Activated CD4-positive, alpha-beta T cell treated with anti-CD3 and anti-CD28 coated beads, Interleukin-2, amount 10 ng/mL, durations not matched to agents 24 days and 14 days (primary cell): ENCODE measurements at regions not wholly inside any gene's neighbourhood (a gene's known extent, or its start where the extent isn't known, plus 50 kb on each side); places are given as distances from the start of the nearest gene placed in this dataset.

Experiments
- DNase-seq: peaks from one replicate; pipeline ENCODE4 v3.0.0; 2022
- H3K27ac Mint-ChIP-seq: one replicate; pipeline ENCODE4 v1.8.0; 2022; ENCODE audit warnings: mild to moderate bottlenecking, mixed read lengths
- H3K27me3 Mint-ChIP-seq: one replicate; pipeline ENCODE4 v1.8.0; 2022; ENCODE audit warnings: mixed read lengths
- H3K36me3 Mint-ChIP-seq: one replicate; pipeline ENCODE4 v1.8.0; 2022; ENCODE audit warnings: low read depth, mild to moderate bottlenecking, mixed read lengths
- H3K4me1 Mint-ChIP-seq: one replicate; pipeline ENCODE4 v1.8.0; 2021; ENCODE audit warnings: mixed read lengths
- H3K4me3 Mint-ChIP-seq: one replicate; pipeline ENCODE4 v1.8.0; 2022; ENCODE audit warnings: mild to moderate bottlenecking, moderate library complexity, mixed read lengths
- H3K9me3 Mint-ChIP-seq: one replicate; pipeline ENCODE4 v1.8.0; 2021; ENCODE audit warnings: mixed read lengths
- intact Hi-C: fragments of 100-400 bp; cut with micrococcal nuclease; formaldehyde crosslinking; loops from one replicate; pipeline ENCODE4 v1.15.1; 2023

DNA sequence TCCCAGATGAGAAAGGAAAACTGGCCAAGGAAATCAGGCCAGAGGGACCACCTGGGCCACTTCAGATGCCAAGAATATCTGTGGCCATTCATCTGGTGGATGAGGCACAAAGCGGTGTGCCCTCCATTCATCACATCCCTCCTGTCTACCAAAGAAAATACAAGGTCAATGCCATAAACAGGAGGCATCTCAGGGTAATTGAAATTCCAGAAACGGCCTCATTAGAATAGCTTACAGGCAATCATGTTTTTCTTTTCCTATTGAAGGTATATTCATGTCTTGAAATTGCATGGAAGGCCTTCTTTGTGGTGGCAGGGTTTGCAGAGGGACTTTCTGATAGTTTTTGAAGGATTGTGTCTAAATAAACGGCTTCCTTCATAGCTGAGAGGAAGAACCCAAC, 578.3 kb downstream of the HAO1 start:
- Mint-ChIP-seq H3K9me3 (peaks cover 3% of the 10 kb centered on the region), H3K27ac (no peak overlapping the region), H3K27me3 (no peaks in the 10 kb centered on the region), H3K36me3 (no peaks in the 10 kb centered on the region), H3K4me1 (no peaks in the 10 kb centered on the region), H3K4me3 (no peak overlapping the region)
- intact Hi-C loops = no loop called here
- no peak for DNase-seq

DNA sequence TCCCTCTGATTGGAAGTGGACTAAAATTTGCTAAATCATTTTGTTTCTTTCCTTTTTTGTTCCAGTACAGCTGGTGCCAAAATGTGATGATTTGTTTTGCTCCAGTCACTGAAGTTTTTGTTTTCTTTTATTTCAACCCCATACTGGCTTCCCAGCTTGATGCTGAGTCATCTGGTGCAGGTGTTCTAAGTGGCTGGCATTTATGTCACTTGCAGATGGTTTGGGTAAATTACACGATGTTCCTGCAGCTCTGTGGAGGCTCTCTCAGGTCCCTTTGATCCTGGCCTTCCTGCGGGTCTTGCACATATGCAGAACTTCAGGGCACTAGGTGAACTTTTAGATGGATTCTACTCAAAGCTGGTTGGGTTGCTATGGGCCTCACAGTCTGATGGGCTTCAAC, 577.7 kb downstream of the HAO1 start:
- H3K4me1 Mint-ChIP-seq = no peaks in the 10 kb centered on the region
- intact Hi-C loops = no loop called here
- no peaks in the 10 kb centered on the region for H3K36me3 Mint-ChIP-seq
- no peaks in the 10 kb centered on the region for H3K27me3 Mint-ChIP-seq
- H3K27ac Mint-ChIP-seq = no peak overlapping the region
- DNase-seq = no peak
- H3K4me3 Mint-ChIP-seq = no peak overlapping the region
- peaks cover 3% of the 10 kb centered on the region for H3K9me3 Mint-ChIP-seq

DNA sequence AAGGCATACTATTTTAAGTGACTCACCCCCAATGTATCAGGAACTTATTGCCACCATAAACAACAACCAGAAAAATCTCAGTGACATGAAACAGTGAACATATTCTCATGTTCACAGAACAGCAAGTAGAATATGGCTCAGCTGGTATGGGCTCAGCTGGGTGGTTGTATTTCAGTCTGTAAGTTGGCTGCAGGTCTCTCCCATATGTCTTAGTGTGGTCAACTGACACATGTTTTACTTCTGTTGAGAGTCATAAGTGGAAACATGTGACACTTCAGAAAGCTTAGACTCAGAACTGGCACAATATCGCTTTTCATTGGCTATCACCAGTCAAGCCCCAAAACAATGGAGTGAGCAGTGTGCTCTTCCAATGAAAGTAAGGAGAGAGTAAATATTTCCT, 574.1 kb downstream of the HAO1 start:
- Mint-ChIP-seq H3K4me3 (no peak overlapping the region), H3K27ac (no peak overlapping the region), H3K9me3 (peaks cover 3% of the 10 kb centered on the region), H3K4me1 (no peaks in the 10 kb centered on the region), H3K36me3 (no peaks in the 10 kb centered on the region), H3K27me3 (no peaks in the 10 kb centered on the region)
- intact Hi-C loops = no loop called here
- DNase-seq = no peak

DNA sequence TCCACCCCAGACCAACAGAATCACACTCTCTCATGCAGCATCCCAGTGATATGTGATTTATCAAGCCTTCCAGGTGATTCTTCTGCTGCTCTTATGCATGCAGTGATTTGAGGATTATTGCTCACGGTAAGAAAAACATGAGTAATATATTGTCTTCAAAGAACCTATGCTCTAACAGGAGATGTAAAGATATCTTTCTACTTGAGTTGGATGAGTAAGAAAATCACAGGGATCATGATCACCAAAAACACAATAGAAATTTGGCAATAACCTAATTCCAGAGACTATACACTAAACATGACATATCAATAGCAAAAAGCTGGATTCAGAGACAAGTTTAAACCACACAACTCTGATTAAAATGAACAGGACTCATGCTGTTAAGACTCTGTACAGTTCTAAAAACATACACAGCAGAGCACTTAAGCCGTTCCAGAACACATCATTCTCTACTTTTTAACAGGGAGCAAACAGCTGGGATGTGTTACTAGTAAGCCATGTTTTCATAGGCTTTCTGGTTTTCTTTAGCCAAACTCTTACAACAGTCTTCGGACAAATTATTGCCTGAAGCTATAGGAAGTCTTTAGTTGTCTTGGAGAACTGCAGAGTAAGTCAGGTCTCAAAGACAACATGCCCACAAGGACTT, 568.6 kb downstream of the HAO1 start:
- Mint-ChIP-seq H3K4me1 (no peaks in the 10 kb centered on the region), H3K9me3 (no peaks in the 10 kb centered on the region), H3K27me3 (no peaks in the 10 kb centered on the region), H3K4me3 (no peak overlapping the region), H3K36me3 (no peaks in the 10 kb centered on the region), H3K27ac (no peak overlapping the region)
- no peak for DNase-seq
- intact Hi-C loops = no loop called here

DNA sequence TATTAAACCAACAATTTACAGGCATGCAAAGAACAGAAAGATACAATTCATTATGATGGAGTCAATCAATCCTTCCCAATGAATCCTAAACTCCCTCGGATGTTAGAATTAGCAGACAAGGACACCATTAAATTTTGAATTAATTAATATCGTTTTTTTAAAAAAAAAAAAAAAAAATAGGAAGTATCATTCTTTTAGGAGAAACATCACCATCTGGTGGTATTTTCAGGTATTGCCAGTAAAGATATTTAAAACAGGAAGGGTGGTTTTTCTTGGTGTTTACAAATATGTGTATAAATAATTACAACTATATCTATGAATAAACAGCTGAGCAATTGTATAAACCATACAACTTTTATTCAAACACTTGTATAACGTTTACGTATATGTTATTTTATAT, 564.4 kb downstream of the HAO1 start:
- no peak overlapping the region for H3K4me3 Mint-ChIP-seq
- no peaks in the 10 kb centered on the region for H3K36me3 Mint-ChIP-seq
- no peaks in the 10 kb centered on the region for H3K9me3 Mint-ChIP-seq
- H3K4me1 Mint-ChIP-seq = no peaks in the 10 kb centered on the region
- H3K27ac Mint-ChIP-seq = no peak overlapping the region
- DNase-seq = no peak
- no peaks in the 10 kb centered on the region for H3K27me3 Mint-ChIP-seq
- intact Hi-C loops = loop anchor here (5.0 kb wide), 1 partner anchor 1234 kb away; no protein-coding TSS in a partner anchor

DNA sequence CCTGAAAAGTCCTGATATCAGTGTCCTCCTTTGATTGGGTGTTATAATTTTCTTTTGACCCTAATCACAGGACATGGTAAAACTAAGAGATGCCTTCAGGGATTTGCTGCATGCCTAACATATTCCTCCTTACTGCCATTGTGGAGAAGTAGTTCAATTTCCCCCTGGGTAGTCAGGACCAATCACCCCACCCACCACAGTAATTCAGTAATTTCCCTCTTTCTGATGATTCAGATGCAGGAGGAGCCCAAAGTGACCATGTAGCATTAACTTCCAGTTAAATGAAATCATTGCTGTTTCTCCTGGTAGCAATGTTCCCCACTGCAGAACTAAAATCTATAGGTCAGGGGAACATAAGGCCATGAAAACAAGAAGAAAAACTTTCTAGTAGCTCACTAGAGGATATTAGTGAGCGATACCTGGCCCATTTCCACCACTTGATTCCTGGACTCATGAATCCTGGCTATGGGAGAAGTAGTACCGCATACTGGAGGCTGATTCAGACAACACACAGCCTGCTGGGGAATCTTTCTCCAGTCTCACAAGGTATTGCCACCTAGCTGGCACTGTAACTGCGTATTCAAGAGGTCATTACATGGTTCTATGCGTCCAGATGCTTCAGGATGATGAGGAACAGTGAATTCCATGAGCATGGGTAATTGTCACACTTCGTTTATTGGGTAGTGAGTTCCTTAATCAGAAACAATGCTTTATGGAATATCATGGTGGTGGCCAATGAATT, 561.2 kb downstream of the HAO1 start:
- Mint-ChIP-seq H3K4me3 (no peak overlapping the region), H3K9me3 (no peaks in the 10 kb centered on the region), H3K4me1 (no peaks in the 10 kb centered on the region), H3K27me3 (no peaks in the 10 kb centered on the region), H3K27ac (no peak overlapping the region), H3K36me3 (no peaks in the 10 kb centered on the region)
- intact Hi-C loops = loop anchor here (5.0 kb wide), 1 partner anchor 1237 kb away; no protein-coding TSS in a partner anchor
- no peak for DNase-seq

DNA sequence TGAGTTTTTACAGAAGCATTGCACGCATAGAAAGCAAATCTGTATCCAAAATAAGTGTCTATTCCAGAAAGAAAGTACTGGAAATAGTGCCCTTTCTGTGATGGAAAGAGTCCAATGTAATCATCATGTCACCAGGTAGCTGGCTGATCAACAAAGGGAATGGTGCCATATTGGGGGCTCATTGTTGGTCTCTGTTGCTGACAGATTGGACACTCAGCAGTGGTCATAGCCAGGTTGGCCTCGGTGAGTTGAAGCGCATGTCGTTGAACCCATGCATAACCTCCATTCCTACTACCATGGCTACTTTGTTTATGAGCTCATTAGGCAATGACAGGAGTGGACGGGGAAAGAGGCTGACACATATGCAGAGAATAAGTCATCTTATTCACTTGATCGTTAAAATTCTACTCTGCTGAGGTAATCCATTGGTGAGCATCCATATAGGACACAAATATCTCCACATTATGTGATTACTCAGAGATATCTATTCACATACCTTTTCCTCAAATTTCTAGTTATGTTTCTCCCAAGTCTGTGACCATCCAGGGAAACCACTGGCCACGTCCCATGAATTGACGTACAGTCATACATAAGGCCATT, 560.5 kb downstream of the HAO1 start:
- intact Hi-C loops = loop anchor here (5.0 kb wide), 1 partner anchor 1237 kb away; no protein-coding TSS in a partner anchor
- no peaks in the 10 kb centered on the region for H3K27me3 Mint-ChIP-seq
- no peak overlapping the region for H3K4me3 Mint-ChIP-seq
- no peak overlapping the region for H3K27ac Mint-ChIP-seq
- no peaks in the 10 kb centered on the region for H3K36me3 Mint-ChIP-seq
- no peaks in the 10 kb centered on the region for H3K9me3 Mint-ChIP-seq
- no peaks in the 10 kb centered on the region for H3K4me1 Mint-ChIP-seq
- DNase-seq = no peak

DNA sequence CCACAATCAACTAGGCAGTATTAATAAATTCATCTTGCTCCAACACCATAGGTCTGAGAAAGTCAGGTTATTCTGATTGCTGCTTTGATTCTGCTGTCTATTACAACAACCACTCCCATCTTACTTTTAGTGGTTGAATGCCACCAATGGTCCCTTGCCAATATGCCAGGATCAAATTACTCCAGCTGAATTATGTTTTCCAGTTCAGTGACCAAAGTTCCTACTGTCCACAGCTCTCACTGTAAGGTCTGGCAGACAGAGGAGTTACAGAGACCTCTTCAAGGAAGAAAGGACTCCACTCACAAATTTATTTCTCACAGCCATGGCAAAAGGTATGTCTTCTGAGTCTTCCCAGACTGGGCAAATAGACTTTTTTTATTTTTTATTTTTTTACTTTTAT, 557.0 kb downstream of the HAO1 start:
- no peak for DNase-seq
- no peaks in the 10 kb centered on the region for H3K4me1 Mint-ChIP-seq
- no peaks in the 10 kb centered on the region for H3K27me3 Mint-ChIP-seq
- H3K36me3 Mint-ChIP-seq = no peaks in the 10 kb centered on the region
- H3K4me3 Mint-ChIP-seq = no peak overlapping the region
- intact Hi-C loops = no loop called here
- no peaks in the 10 kb centered on the region for H3K9me3 Mint-ChIP-seq
- H3K27ac Mint-ChIP-seq = no peak overlapping the region

DNA sequence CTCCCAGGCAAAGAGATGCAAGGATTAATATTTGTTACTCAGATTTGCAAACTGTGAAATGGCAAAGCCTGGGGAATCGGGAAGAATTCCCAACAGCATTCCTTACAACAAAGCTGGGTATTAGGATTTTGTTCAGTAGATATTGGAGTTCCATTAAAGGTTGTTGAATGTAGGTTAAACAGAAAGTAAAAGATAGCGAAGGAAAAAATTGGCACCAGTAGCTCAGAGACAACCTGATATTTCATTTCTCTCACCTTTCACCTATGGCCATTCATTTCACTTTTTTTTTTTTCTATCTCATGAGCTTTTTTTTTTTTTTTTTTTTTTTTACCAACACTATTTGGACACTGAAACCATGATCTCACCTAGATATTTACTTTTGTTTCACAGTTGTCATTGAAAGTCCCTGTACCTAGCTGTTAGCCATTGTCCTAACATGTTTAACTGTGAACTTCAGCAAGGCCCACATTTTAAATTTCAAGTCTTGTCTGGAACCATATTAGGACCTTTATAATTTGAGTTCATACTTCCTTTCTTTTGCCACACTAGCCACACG, 552.5 kb downstream of the HAO1 start:
- no peak for DNase-seq
- no peaks in the 10 kb centered on the region for H3K27me3 Mint-ChIP-seq
- H3K36me3 Mint-ChIP-seq = no peaks in the 10 kb centered on the region
- no peak overlapping the region for H3K4me3 Mint-ChIP-seq
- H3K4me1 Mint-ChIP-seq = no peaks in the 10 kb centered on the region
- intact Hi-C loops = no loop called here
- no peak overlapping the region for H3K27ac Mint-ChIP-seq
- H3K9me3 Mint-ChIP-seq = no peaks in the 10 kb centered on the region

DNA sequence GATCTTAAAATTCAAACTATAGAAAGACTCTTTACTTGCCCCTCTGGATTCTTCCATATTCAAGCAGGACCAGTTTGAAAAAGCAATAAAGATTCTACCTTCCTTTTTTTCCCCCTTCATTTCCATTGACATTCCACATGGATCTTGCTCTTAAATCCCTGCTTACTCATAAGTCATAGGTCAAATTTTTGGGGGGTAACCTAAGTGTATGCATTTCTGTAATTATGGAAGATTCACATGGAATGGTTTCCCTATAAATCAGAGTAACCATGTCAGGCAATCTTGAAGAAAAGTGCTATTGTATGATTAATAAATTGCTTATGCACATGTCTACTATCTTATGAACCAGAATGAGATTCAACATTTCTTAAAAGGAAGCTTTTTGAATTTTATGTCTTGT, 551.0 kb downstream of the HAO1 start:
- no peak overlapping the region for H3K27ac Mint-ChIP-seq
- H3K4me1 Mint-ChIP-seq = no peaks in the 10 kb centered on the region
- no peak overlapping the region for H3K4me3 Mint-ChIP-seq
- no peaks in the 10 kb centered on the region for H3K9me3 Mint-ChIP-seq
- intact Hi-C loops = no loop called here
- H3K27me3 Mint-ChIP-seq = no peaks in the 10 kb centered on the region
- no peaks in the 10 kb centered on the region for H3K36me3 Mint-ChIP-seq
- DNase-seq = no peak

DNA sequence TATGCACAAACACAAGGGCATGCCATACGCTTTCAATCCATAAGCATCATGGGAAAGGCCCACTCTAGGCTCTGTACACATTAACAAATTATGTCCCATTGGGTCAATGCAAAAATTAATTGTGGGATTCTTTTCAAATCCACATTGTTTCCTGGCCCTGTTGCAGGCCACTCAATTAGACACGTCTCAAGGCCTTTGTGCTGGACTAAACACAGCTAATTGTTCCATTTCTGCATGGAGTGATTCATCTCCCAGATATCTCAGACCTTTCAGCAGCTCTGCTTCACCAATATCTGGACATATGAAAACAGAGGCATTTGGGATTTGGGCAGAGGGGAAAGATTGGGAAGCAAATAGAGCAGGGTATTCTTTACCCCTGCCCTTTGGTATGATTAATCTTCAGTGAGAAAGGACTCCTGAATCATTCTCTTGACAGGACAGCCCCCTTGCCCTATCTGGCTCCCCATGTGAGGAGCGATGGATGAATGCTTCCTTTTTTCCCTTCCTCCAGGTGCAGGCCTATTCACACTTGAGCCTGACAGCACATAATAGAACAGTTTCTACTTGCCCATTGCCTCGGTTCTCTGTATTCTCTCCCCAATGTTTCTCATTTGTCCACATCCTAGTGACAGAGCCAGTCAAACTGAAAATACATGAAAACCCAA, 547.6 kb downstream of the HAO1 start:
- H3K4me1 Mint-ChIP-seq = no peaks in the 10 kb centered on the region
- no peak overlapping the region for H3K27ac Mint-ChIP-seq
- no peak overlapping the region for H3K4me3 Mint-ChIP-seq
- no peaks in the 10 kb centered on the region for H3K27me3 Mint-ChIP-seq
- no peak for DNase-seq
- no peaks in the 10 kb centered on the region for H3K36me3 Mint-ChIP-seq
- H3K9me3 Mint-ChIP-seq = no peaks in the 10 kb centered on the region
- intact Hi-C loops = no loop called here

DNA sequence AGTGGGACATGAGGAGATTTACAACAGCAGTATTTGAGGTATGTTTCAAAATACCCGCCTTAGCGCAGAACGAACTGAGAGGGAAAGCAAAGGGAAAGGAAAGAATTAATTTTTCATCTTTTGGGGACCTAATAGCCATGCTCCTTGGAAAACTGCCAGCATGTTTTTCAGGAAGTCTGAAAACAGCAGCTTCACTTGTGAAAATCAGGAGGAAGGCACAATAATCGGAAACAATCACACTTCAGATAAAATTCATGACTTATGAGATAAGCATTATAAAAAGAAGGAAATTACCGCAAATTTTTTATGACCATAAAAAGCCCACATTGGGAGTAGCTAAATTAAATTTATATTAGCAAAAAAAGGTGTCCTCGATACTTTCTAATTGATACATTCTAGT, 541.1 kb downstream of the HAO1 start:
- no peaks in the 10 kb centered on the region for H3K36me3 Mint-ChIP-seq
- no peaks in the 10 kb centered on the region for H3K27me3 Mint-ChIP-seq

DNA sequence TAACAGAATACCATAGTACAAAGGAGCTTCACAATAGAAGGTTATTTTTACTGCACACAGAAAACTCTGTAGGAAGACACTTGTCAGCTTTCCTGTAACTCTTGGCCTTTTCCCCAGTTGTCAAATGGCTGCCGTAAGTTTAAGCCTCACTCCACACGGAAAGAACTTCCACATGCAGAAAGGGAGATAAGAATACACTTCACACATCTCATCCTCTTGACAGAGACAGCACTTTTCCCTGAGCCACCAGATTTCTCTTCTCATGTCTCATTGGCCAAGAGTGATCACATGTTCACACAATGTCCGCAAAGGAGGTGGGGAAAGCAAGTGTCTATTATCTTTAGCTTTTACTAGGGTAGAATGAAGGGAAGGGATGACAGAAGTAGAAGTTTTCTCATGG, 540.7 kb downstream of the HAO1 start:
- no peaks in the 10 kb centered on the region for H3K4me1 Mint-ChIP-seq

More for the DNA sequence above, 541.1 kb downstream of the HAO1 start:
- no peak for DNase-seq
- Mint-ChIP-seq H3K9me3 (no peaks in the 10 kb centered on the region), H3K4me1 (no peaks in the 10 kb centered on the region), H3K4me3 (no peak overlapping the region), H3K27ac (no peak overlapping the region)
- intact Hi-C loops = no loop called here

DNA sequence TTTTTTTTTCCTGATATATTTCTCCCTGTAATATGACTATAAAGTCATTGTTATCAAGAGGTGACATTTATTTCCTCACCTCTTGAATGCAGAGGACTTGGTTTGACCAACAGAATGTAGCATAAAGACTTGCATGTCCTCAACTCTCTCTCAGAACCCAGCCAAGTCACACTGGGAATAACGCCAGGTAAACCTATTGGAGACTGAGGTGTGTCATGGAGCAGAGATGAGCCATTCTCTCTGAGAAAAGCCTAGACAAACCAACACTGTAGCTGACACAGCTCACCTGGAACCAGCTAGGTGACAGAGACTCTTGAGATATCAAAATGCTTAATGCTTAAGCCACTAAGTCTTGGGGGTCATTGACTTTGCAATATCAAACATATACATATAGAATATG, 533.6 kb downstream of the HAO1 start:
- H3K4me1 Mint-ChIP-seq = no peaks in the 10 kb centered on the region
- H3K4me3 Mint-ChIP-seq = no peak overlapping the region
- no peaks in the 10 kb centered on the region for H3K36me3 Mint-ChIP-seq
- intact Hi-C loops = no loop called here
- H3K27me3 Mint-ChIP-seq = no peaks in the 10 kb centered on the region
- DNase-seq = no peak
- H3K9me3 Mint-ChIP-seq = no peaks in the 10 kb centered on the region
- H3K27ac Mint-ChIP-seq = no peak overlapping the region

More for the DNA sequence above, 540.7 kb downstream of the HAO1 start:
- intact Hi-C loops = no loop called here
- no peaks in the 10 kb centered on the region for H3K36me3 Mint-ChIP-seq
- H3K4me3 Mint-ChIP-seq = no peak overlapping the region
- H3K9me3 Mint-ChIP-seq = no peaks in the 10 kb centered on the region
- no peak overlapping the region for H3K27ac Mint-ChIP-seq
- no peak for DNase-seq
- no peaks in the 10 kb centered on the region for H3K27me3 Mint-ChIP-seq
